Keratinocyte (primary cell): ENCODE measurements at regions not wholly inside any gene's neighbourhood (a gene's known extent, or its start where the extent isn't known, plus 50 kb on each side); places are given as distances from the start of the nearest gene placed in this dataset.

Source experiments
- DNase-seq: peaks from one replicate; pipeline ENCODE4 v3.0.0-alpha.2; 2011; ENCODE audit warnings: low read depth, missing footprints, low spot score
- FAIRE-seq: peaks from 2 replicates; lab custom pipeline; 2011; peaks lifted over from hg19 to GRCh38; lab: Jason Lieb, UNC
- H2AFZ ChIP-seq: 2 replicates; pipeline ENCODE4 v1.6.0; 2012; ENCODE audit warnings: low read length, control low read depth, inconsistent platforms; ENCODE audit not compliant: control insufficient read depth
- H3K27ac ChIP-seq: 2 replicates; pipeline ENCODE4 v1.5.1; 2011; ENCODE audit warnings: low read length; ENCODE audit not compliant: control insufficient read depth, insufficient read depth
- H3K27me3 ChIP-seq: 3 replicates; pipeline ENCODE4 v1.6.0; 2011; ENCODE audit warnings: low read length; ENCODE audit not compliant: control insufficient read depth, insufficient read depth; ENCODE audit errors: extremely low read depth
- H3K36me3 ChIP-seq, 2 experiments: 2 replicates in 1 of 2; 3 replicates in 1 of 2; pipeline ENCODE4 v1.5.1; 2011; ENCODE audit warnings: low read length in 2 of 2, mild to moderate bottlenecking in 1 of 2; ENCODE audit not compliant: control insufficient read depth in 2 of 2, insufficient read depth in 2 of 2; ENCODE audit errors: extremely low read depth in 1 of 2
- H3K4me1 ChIP-seq: 3 replicates; pipeline ENCODE4 v1.5.1; 2011; ENCODE audit warnings: low read length; ENCODE audit not compliant: control insufficient read depth, insufficient read depth; ENCODE audit errors: extremely low read depth
- H3K4me2 ChIP-seq: 3 replicates; pipeline ENCODE4 v1.6.0; 2011; ENCODE audit warnings: low read depth, low read length; ENCODE audit not compliant: control insufficient read depth, insufficient read depth; ENCODE audit errors: extremely low read depth
- H3K4me3 ChIP-seq, 3 experiments: fragments of 200-600 bp in 1 of 3; sonication (generic) in 1 of 3; 2 replicates in 2 of 3; 3 replicates in 1 of 3; pipeline ENCODE4 v1.5.1; 2011 to 2016; ENCODE audit warnings: low read length in 3 of 3, mild to moderate bottlenecking in 3 of 3, control low read depth in 2 of 3, inconsistent platforms in 1 of 3, low read depth in 1 of 3, mixed read lengths in 1 of 3, mixed run types in 1 of 3, moderate library complexity in 1 of 3; ENCODE audit not compliant: control insufficient read depth in 2 of 3, insufficient read depth in 2 of 3; ENCODE audit errors: extremely low read depth in 1 of 3
- H3K79me2 ChIP-seq: 2 replicates; pipeline ENCODE4 v1.6.0; 2012; ENCODE audit warnings: low read length; ENCODE audit not compliant: control insufficient read depth, insufficient read depth
- H3K9ac ChIP-seq: 3 replicates; pipeline ENCODE4 v1.6.0; 2011; ENCODE audit warnings: low read length; ENCODE audit not compliant: control insufficient read depth, insufficient read depth; ENCODE audit errors: extremely low read depth
- H3K9me1 ChIP-seq: 3 replicates; pipeline ENCODE4 v1.6.0; 2011; ENCODE audit warnings: low read length; ENCODE audit not compliant: control insufficient read depth, insufficient read depth; ENCODE audit errors: extremely low read depth
- H3K9me3 ChIP-seq: 2 replicates; pipeline ENCODE4 v1.5.1; 2012; ENCODE audit warnings: low read depth, low read length; ENCODE audit not compliant: control insufficient read depth
- H4K20me1 ChIP-seq: 3 replicates; pipeline ENCODE4 v1.6.0; 2011; ENCODE audit warnings: low read length; ENCODE audit not compliant: control insufficient read depth, insufficient read depth; ENCODE audit errors: extremely low read depth
- EZH2 ChIP-seq: IDR thresholded peaks from one replicate; pipeline ENCODE4 v1.6.1; 2012; ENCODE audit warnings: inconsistent platforms, mild to moderate bottlenecking, low read length, moderate library complexity
- dilution Hi-C: fragments of 300-500 bp; cut with MboI; formaldehyde crosslinking; loops from one replicate; pipeline ENCODE4 v1.7.0; 2020; ENCODE audit warnings: low sequenced_read_pairs; ENCODE audit not compliant: extremely low pct_ligation_motif_present
- TF ChIP-seq, protein P1 (sequence below), 3 experiments: IDR thresholded peaks in 1 of 3; conservative IDR thresholded peaks in 1 of 3; optimal IDR thresholded peaks in 1 of 3; 2 replicates in 2 of 3; 3 replicates in 1 of 3; pipeline versions ENCODE3 to v1.5.1; 2011; ENCODE audit warnings: low read length in 3 of 3, mild to moderate bottlenecking in 3 of 3, moderate library complexity in 2 of 3, control low read depth in 1 of 3, inconsistent platforms in 1 of 3; ENCODE audit not compliant: insufficient read depth in 2 of 3; ENCODE audit errors: extremely low read depth in 1 of 3

- TF ChIP-seq, protein P1, sequence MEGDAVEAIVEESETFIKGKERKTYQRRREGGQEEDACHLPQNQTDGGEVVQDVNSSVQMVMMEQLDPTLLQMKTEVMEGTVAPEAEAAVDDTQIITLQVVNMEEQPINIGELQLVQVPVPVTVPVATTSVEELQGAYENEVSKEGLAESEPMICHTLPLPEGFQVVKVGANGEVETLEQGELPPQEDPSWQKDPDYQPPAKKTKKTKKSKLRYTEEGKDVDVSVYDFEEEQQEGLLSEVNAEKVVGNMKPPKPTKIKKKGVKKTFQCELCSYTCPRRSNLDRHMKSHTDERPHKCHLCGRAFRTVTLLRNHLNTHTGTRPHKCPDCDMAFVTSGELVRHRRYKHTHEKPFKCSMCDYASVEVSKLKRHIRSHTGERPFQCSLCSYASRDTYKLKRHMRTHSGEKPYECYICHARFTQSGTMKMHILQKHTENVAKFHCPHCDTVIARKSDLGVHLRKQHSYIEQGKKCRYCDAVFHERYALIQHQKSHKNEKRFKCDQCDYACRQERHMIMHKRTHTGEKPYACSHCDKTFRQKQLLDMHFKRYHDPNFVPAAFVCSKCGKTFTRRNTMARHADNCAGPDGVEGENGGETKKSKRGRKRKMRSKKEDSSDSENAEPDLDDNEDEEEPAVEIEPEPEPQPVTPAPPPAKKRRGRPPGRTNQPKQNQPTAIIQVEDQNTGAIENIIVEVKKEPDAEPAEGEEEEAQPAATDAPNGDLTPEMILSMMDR (optimal IDR thresholded peaks at IDR 0.05 in 1 of 3, IDR thresholded peaks at IDR 0.05 in 1 of 3, conservative IDR thresholded peaks at IDR 0.05 in 1 of 3; ENCODE audit: extremely low read depth in 1 of 3, insufficient read depth in 2 of 3, low read length in 3 of 3), result no peak
- TF ChIP-seq EZH2, result no peak
- FAIRE-seq, result no peak
- Histone ChIP-seq H3K27ac (no peak overlapping the region), H4K20me1 (no peaks in the 10 kb centered on the region), H3K9me1 (no peaks in the 10 kb centered on the region), H3K9me3 (no peaks in the 10 kb centered on the region), H3K4me1 (peaks cover 24% of the 10 kb centered on the region), H3K4me2 (no peak overlapping the region), H3K27me3 (no peaks in the 10 kb centered on the region), H2AFZ (no peak overlapping the region), H3K9ac (no peak overlapping the region), H3K79me2 (no peaks in the 10 kb centered on the region), H3K4me3 (no peak overlapping the region), H3K36me3 (no peaks in the 10 kb centered on the region)
- no peak for DNase-seq
- dilution Hi-C loops, result no loop called here
Measured at GRCh38 chr13:106352850-106353249, 182.6 kb downstream of the EFNB2 start.

GRCh38 chr13:106351251-106351650 lies 184.2 kb downstream of the EFNB2 start:
- no peak for DNase-seq
- Histone ChIP-seq H2AFZ (no peak overlapping the region), H3K4me3 (no peak overlapping the region), H3K27me3 (no peaks in the 10 kb centered on the region), H3K27ac (no peak overlapping the region), H3K36me3 (no peaks in the 10 kb centered on the region), H4K20me1 (no peaks in the 10 kb centered on the region), H3K9ac (no peak overlapping the region), H3K9me1 (no peaks in the 10 kb centered on the region), H3K9me3 (no peaks in the 10 kb centered on the region), H3K79me2 (no peaks in the 10 kb centered on the region), H3K4me1 (peaks cover 25% of the 10 kb centered on the region), H3K4me2 (no peak overlapping the region)
- peak; percentile 43 for FAIRE-seq
- dilution Hi-C loops, result no loop called here
- TF ChIP-seq EZH2, result no peak
- TF ChIP-seq, protein P1 (optimal IDR thresholded peaks at IDR 0.05 in 1 of 3, IDR thresholded peaks at IDR 0.05 in 1 of 3, conservative IDR thresholded peaks at IDR 0.05 in 1 of 3; ENCODE audit: extremely low read depth in 1 of 3, insufficient read depth in 2 of 3, low read length in 3 of 3), result no peak
